ENCODE measurements at regions not wholly inside any gene's neighbourhood (a gene's known extent, or its start where the extent isn't known, plus 50 kb on each side); places are given as distances from the start of the nearest gene placed in this dataset.
A peak's percentile ranks its signal among the peaks of the same experiment; 100 is the strongest.
"Not testable (repeated sequence)": the region's sequence is repeated elsewhere in the genome, so short reads cannot be mapped to it uniquely, and the experiment has no call there.

DNA sequence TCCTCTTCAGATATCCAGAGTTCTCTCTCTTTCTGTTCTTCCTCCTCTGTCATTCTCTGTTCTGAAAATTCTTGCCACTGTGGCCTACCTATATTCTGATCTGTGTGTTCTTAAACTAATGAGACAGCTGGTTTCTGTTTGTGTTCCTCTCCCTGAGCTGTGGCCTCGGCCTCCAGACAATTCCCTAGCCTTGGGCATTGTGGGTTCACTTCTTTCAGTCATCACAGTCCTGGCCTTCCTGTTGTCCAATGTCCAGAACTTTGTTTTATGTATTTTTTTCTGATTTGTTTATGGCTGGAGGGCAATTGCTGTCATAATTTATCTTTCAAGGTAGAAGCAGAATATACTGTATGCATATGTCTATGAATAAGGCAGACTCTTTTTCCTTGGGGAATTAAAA, 173.2 kb upstream of the MTPN start:
- no peak for DNase-seq

DNA sequence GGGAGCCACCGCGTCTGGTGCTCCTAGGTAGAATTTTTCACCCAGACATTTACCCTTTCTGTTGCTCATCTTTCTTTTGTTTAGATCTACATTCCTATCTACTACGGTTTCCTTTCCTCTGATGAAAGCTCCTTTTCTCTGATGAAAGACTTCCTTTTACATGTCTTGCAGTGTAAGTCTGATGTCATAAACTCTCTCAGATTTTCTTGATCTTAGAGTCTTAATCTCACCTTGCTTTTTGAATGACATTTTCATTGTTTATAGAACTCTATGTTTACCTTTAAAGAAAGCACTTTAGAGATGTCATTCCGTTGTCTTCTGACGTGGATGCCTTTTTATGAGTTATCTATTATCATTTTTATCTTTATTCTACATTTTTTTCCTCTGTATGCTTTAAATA, 171.8 kb upstream of the MTPN start:
- DNase-seq: no peak

GRCh38 chr7:136146925-136147324, 169.8 kb upstream of the MTPN start:
- DNase-seq: no peak

DNA sequence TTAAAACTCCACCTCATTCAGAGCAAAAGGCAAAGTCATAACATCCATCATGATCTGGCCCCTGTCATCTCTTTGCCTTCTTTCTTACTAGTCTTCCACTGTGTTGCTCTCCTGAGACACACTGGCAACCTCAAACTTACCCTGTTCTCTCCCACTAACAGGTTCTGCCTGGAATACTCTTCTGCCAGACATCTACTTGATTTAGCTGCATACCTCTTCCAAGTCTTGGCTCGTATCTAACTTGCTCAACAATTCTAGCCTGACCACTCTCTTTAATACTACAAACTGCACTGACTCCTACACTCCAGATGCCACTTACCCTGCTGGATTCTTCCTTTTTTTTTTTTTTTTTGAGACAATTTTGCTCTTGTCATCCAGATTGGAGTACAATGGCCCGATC, 167.0 kb upstream of the MTPN start:
- DNase-seq: no peak

DNA sequence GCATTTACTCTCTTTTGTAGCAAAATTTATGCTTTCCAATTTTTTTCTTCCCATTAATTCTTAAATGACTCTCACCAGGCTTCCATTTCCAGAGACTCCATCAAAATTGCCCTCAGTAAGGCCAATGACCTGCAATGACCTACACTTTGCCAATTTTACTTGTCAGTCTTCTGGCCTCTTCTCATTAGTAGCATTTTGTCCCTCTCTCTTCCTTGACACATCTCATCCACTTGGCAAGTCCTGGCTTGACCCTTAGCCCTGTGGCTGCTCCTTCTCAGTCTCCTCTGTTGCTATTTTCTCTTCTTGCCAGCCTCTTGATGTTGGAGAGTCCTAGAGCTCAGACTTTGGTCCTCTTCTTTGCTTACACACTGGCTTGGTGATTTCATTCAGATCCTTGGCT, 166.1 kb upstream of the MTPN start:
- DNase-seq: no peak

GRCh38 chr7:136142583-136142982, 165.4 kb upstream of the MTPN start:
- DNase-seq: no peak

DNA sequence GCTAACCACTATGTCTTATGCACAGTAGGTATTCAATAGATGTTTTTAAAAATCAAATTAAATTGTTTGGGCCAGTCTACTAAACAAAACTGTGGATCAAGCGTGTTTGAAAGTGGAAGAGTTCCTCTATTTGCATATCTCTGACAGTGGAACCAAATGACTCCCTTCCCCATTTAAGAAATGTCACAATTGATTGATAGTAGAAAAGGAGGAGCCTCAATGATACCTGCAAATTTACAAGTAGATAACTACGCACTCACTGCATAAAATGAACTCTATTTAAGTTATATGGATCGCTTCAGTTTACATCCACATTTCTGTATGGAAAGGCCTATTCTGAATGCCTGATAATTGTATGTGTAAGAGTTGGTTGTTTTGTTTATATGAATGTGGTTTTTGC, 163.3 kb upstream of the MTPN start:
- no peak for DNase-seq

GRCh38 chr7:136139417-136139816, 162.3 kb upstream of the MTPN start:
- no peak for DNase-seq

DNA sequence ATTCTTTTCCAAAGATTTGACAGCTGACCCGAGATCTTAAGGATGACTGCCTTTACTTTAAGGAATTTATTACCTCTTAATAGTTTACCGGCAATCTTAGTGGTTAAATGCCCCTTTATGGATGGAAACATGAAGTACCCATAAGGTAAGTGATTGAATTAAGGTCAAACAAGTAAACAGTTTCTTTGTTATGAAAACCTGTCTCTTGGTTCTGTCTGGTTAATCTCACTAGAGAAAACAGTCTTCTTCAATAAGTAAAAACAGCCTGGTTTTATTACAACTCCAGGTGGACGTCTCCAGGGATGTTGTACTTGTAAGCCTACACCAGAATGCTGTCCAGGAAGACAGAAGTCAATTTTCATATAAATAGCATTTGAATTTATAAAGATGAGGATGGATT, 161.8 kb upstream of the MTPN start:
- DNase-seq: no peak

- DNase-seq: no peak
Measured at GRCh38 chr7:136136906-136137454, 159.8 kb upstream of the MTPN start.

GRCh38 chr7:136134503-136134902, 157.3 kb upstream of the MTPN start:
- no peak for DNase-seq

GRCh38 chr7:136133551-136133950, 156.4 kb upstream of the MTPN start:
- DNase-seq: no peak

DNA sequence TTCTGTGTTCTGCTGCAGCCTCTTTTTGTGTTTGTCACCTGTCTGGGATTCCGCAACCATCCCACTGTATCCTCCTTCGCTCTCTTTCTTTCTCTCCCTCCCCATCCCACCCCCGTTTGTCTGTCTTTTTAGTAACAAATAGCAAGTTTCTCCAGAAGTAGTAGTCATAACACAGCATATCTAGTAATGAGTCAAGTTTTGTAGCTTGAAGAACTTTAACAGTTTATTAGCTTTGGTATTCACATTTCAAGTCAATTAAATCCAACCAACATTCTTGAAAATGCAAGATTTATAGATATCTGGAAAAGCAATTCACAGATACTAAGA, 154.1 kb upstream of the MTPN start:
- no peak for DNase-seq

GRCh38 chr7:136130511-136131303, 153.5 kb upstream of the MTPN start:
- DNase-seq: no peak

DNA sequence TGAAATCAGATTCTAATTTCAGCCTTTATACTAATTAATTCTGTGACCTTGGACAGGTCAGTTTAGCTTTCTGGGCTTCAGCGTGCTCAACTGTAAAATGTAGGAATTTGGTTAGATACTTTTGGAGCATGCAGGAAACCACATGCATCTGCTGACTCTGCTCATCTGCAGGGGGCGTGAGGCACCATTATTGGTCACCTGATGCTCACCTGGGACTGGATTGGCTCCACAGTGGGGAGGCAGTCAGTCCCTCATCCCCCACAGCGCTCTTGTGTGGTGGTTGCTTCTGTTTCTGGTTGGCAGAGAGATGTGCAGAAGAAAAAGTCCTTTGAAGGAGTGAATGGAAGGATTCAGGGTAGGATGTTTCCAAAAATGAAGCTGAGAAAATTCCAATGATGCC, 150.9 kb upstream of the MTPN start:
- no peak for DNase-seq

DNA sequence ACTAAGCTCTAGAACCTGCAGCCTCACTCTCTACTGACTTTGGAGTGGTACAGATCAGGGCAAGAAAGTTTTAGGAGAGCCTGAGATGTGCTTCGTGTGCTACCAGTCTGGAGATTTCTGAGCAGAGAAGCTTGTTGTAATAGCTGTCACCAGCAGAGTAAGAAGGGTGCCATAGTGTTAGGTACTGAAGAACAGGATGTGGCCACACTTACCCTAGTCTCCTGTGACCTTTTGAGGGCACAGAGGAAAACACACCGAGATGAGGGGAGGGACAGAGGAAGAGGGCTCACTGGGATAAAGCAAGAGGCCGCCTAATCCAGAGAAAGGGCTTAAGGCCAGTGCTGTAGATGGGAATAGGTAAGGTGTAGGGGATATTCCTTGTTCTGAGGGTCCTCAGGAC, 146.2 kb upstream of the MTPN start:
- DNase-seq: no peak

DNA sequence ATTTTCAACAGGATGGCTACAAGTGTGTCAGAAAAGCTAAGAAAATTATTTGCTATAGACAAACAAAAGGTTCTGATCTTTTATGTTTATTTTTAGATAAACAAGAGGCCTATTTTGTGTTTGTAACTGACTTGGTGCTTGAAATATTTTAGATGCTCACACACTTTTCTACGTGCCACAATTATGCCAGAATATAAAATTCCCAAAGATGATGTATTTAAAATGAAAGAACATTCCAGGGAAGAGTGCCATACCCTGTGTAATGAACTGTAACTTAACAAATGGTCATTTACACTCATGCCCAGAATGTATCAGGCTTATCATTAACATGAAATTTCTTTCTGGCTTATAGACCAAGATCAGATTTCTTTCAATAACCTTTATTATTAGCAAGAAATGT, 144.9 kb upstream of the MTPN start:
- no peak for DNase-seq

GRCh38 chr7:136117539-136117938, 140.4 kb upstream of the MTPN start:
- no peak for DNase-seq

DNA sequence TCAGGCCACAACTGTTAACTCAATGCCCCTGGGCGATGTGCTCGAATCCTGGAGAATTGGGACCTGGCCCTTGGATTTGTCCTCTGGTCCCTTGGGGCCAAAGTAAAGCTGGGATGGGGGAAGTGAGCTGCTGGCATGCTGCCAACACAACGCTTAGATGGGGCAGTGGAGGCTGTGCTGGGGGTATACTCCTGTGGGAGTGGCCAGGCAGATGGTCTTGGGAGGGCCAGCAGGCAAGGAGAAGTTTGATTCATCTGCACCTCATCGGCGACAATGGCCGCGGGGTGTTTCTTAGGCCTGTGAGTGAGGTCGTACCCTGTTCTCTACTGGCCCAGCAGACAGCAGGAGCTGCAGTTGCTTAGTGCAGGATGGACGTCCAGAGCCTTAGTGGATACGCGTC, 139.0 kb upstream of the MTPN start:
- DNase-seq: no peak

DNA sequence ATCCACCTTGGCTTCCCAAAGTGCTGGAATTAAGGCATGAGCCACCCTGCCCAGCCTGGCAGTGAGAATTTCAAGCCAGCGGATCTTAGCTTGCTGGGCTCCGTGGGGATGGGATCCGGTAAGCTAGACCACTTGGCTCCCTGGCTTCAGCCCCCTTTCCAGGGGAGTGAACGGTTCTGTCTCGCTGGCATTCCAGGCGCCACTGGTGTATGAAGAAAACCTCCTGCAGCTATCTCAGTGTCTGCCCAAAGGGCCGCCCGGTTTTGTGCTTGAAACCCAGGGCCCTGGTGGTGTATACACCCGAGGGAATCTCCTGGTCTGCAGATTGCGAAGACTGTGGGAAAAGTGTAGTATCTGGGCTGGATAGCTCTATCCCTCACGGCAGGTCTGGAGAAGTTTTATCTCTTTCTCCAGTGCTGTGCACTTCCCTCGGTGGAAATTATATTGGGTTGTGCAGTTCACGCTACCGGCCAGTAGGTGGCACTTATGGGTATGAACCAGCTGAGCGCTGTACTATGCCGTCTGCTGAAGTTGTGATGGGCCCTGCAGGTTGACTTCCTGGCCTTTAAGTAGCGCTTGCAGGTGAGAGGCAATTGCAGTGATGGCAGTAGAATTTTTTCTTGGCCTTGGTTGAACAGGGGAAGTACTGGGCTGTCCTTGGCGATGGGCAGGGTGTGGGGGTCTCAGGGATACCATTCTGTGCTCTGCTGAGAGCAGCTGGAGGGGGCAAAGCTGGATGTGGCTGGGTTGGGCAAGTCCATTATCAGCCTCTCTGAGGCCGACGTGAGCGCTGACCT, 138.0 kb upstream of the MTPN start:
- DNase-seq: peak; percentile 40

- DNase-seq: not testable (repeated sequence)
Measured at GRCh38 chr7:136114467-136114866, 137.3 kb upstream of the MTPN start.

DNA sequence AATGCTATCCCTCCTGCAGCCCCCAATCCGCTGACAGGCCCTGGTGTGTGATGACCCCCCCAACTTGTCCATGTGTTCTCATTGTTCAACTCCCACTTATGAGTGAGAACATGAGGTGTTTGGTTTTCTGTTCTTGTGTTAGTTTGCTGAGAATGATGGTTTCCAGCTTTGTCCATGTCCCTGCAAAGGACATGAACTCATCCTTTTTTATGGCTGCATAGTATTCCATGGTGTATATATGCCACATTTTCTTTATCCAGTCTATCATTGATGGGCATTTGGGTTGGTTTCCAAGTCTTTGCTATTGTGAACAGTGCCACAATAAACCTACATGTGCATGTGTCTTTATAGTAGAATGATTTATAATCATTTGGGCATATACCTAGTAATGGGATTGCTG, 131.9 kb upstream of the MTPN start:
- DNase-seq: not testable (repeated sequence)

GRCh38 chr7:136105191-136105590, 128.0 kb upstream of the MTPN start:
- DNase-seq: no peak

DNA sequence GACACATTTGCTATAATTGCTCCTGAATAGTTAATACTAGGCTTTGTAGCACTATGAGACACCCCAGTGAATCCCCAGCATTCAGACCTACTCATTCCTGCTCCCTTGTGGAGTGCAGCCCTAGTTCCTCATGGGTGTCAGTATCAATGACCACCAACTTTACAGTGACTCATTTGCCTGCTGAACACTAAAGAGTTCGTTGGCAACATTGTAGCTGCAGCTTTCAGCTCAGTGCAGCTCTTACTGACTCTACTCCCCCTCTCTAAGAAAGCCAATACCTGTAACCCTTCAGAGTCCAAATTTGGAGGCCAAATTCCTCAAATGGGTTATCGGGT, 127.1 kb upstream of the MTPN start:
- no peak for DNase-seq
